BLaER1 treated with 17β-estradiol and CSF1 and Interleukin-3, amounts not matched to agents 10 nM and 100 nM (cell line): ENCODE measurements at regions not wholly inside any gene's neighbourhood (a gene's known extent, or its start where the extent isn't known, plus 50 kb on each side); places are given as distances from the start of the nearest gene placed in this dataset.
A peak's percentile ranks its signal among the peaks of the same experiment; 100 is the strongest.

Source experiments
- H3K27ac ChIP-seq, 11 experiments: shearing (Covaris generic); formaldehyde crosslinking; 2 replicates each; pipeline ENCODE4 v1.8.1; 2022
- H3K27me3 ChIP-seq, 11 experiments: shearing (Covaris generic); formaldehyde crosslinking; 2 replicates each; pipeline ENCODE4 v1.8.1; 2022
- H3K36me3 ChIP-seq, 11 experiments: shearing (Covaris generic); formaldehyde crosslinking; 2 replicates each; pipeline ENCODE4 v1.8.1; 2022
- H3K4me1 ChIP-seq, 10 experiments: shearing (Covaris generic); formaldehyde crosslinking; 2 replicates each; pipeline ENCODE4 v1.8.1; 2022
- H3K4me2 ChIP-seq, 11 experiments: shearing (Covaris generic); formaldehyde crosslinking; 2 replicates each; pipeline ENCODE4 v1.8.1; 2022
- H3K4me3 ChIP-seq, 10 experiments: shearing (Covaris generic); formaldehyde crosslinking; 2 replicates each; pipeline ENCODE4 v1.8.1; 2022
- H3K9ac ChIP-seq, 11 experiments: shearing (Covaris generic); formaldehyde crosslinking; 2 replicates each; pipeline ENCODE4 v1.8.1; 2022
- H3K9me3 ChIP-seq, 11 experiments: shearing (Covaris generic); formaldehyde crosslinking; replicated peaks in 1 of 11; 2 replicates each; pipeline ENCODE4 v1.8.1; 2022
- H4K20me1 ChIP-seq, 11 experiments: shearing (Covaris generic); formaldehyde crosslinking; 2 replicates each; pipeline ENCODE4 v1.8.1; 2022
- Cebpa-rat ChIP-seq, 11 experiments: shearing (Covaris generic); IDR thresholded peaks; 2 replicates each; pipeline ENCODE4 v1.8.1; 2022

- Histone ChIP-seq H3K9ac (no peak overlapping the region), H3K4me2 (0 out of 22 replicates have a peak overlapping the region, but pooled peaks of 1 of the 11 experiments have one; percentile 53), H3K27me3 (no peaks in the 10 kb centered on the region), H3K4me1 (peaks cover 0 to 17% (median 13%) of the 10 kb centered on the region in 10 experiments; a peak in 14 of 20 replicates), H3K4me3 (no peak overlapping the region), H3K27ac (no peak overlapping the region), H3K9me3 (peaks cover 28 to 60% (median 51%) of the 10 kb centered on the region in 11 experiments; a peak in 21 of 22 replicates), H4K20me1 (no peaks in the 10 kb centered on the region), H3K36me3 (no peaks in the 10 kb centered on the region)
- no peak for TF ChIP-seq Cebpa-rat (IDR thresholded peaks at IDR 0.05)
Measured at GRCh38 chr7:63029207-63029522, 969.5 kb upstream of the ZNF722 start.

- Histone ChIP-seq H4K20me1 (no peaks in the 10 kb centered on the region), H3K4me1 (peaks cover 0 to 17% (median 13%) of the 10 kb centered on the region in 10 experiments; a peak in 14 of 20 replicates), H3K4me2 (peak overlapping the region in 8 of 11 experiments; percentile 35 to 59 (median 42); a peak in 10 of 22 replicates), H3K27me3 (no peaks in the 10 kb centered on the region), H3K27ac (peak overlapping the region in 2 of 11 experiments; percentile 41 to 50; a peak in 2 of 22 replicates), H3K4me3 (no peak overlapping the region), H3K9me3 (peaks cover 21 to 51% (median 42%) of the 10 kb centered on the region in 11 experiments; a peak in 21 of 22 replicates), H3K36me3 (no peaks in the 10 kb centered on the region), H3K9ac (no peak overlapping the region)
- no peak for TF ChIP-seq Cebpa-rat (IDR thresholded peaks at IDR 0.05)
Measured at GRCh38 chr7:63030061-63030460, 968.6 kb upstream of the ZNF722 start.

GRCh38 chr7:63031838-63032436, 966.7 kb upstream of the ZNF722 start:
- H3K27me3 ChIP-seq: no peaks in the 10 kb centered on the region
- peaks cover 21 to 49% (median 34%) of the 10 kb centered on the region in 11 experiments; a peak in 21 of 22 replicates for H3K9me3 ChIP-seq
- no peaks in the 10 kb centered on the region for H3K36me3 ChIP-seq
- no peaks in the 10 kb centered on the region for H4K20me1 ChIP-seq
- no peak overlapping the region for H3K9ac ChIP-seq
- H3K27ac ChIP-seq: no peak overlapping the region
- H3K4me3 ChIP-seq: no peak overlapping the region
- no peak for TF ChIP-seq Cebpa-rat (IDR thresholded peaks at IDR 0.05)
- 0 out of 22 replicates have a peak overlapping the region, but pooled peaks of 1 of the 11 experiments have one; percentile 10 for H3K4me2 ChIP-seq
- H3K4me1 ChIP-seq: peaks cover 0 to 17% (median 13%) of the 10 kb centered on the region in 10 experiments; a peak in 14 of 20 replicates

GRCh38 chr7:63037242-63037641, 961.4 kb upstream of the ZNF722 start:
- Histone ChIP-seq H3K4me2 (no peak overlapping the region), H4K20me1 (no peaks in the 10 kb centered on the region; a peak in 1 of 22 replicates), H3K4me1 (no peaks in the 10 kb centered on the region), H3K36me3 (no peaks in the 10 kb centered on the region), H3K27ac (no peak overlapping the region), H3K9me3 (peaks cover 12 to 58% (median 24%) of the 10 kb centered on the region in 11 experiments; a peak in 18 of 22 replicates), H3K4me3 (no peak overlapping the region), H3K27me3 (no peaks in the 10 kb centered on the region), H3K9ac (no peak overlapping the region)
- TF ChIP-seq Cebpa-rat (IDR thresholded peaks at IDR 0.05): no peak

GRCh38 chr7:63038987-63039386, 959.7 kb upstream of the ZNF722 start:
- Histone ChIP-seq H3K36me3 (no peaks in the 10 kb centered on the region), H3K4me2 (no peak overlapping the region), H3K9ac (no peak overlapping the region), H3K27me3 (no peaks in the 10 kb centered on the region), H4K20me1 (no peaks in the 10 kb centered on the region; a peak in 1 of 22 replicates), H3K27ac (no peak overlapping the region), H3K4me3 (no peak overlapping the region), H3K4me1 (no peaks in the 10 kb centered on the region), H3K9me3 (peaks cover 0 to 50% (median 16%) of the 10 kb centered on the region in 11 experiments; a peak in 16 of 22 replicates)
- TF ChIP-seq Cebpa-rat (IDR thresholded peaks at IDR 0.05): no peak

- Histone ChIP-seq H3K27me3 (no peaks in the 10 kb centered on the region), H3K4me1 (no peaks in the 10 kb centered on the region), H3K4me3 (no peak overlapping the region), H3K36me3 (no peaks in the 10 kb centered on the region), H3K27ac (no peak overlapping the region), H3K4me2 (no peak overlapping the region), H4K20me1 (no peaks in the 10 kb centered on the region; a peak in 1 of 22 replicates), H3K9me3 (peaks cover 2 to 59% (median 21%) of the 10 kb centered on the region in 11 experiments; a peak in 18 of 22 replicates), H3K9ac (no peak overlapping the region)
- TF ChIP-seq Cebpa-rat (IDR thresholded peaks at IDR 0.05): no peak
Measured at GRCh38 chr7:63039882-63040281, 958.8 kb upstream of the ZNF722 start.

GRCh38 chr7:63040336-63040735, 958.3 kb upstream of the ZNF722 start:
- Histone ChIP-seq H3K36me3 (no peaks in the 10 kb centered on the region), H3K9me3 (peaks cover 7 to 60% (median 20%) of the 10 kb centered on the region in 11 experiments; a peak in 18 of 22 replicates), H3K27me3 (no peaks in the 10 kb centered on the region), H3K4me1 (no peaks in the 10 kb centered on the region), H3K4me2 (no peak overlapping the region), H4K20me1 (no peaks in the 10 kb centered on the region; a peak in 1 of 22 replicates), H3K27ac (no peak overlapping the region), H3K9ac (no peak overlapping the region), H3K4me3 (no peak overlapping the region)
- TF ChIP-seq Cebpa-rat (IDR thresholded peaks at IDR 0.05): no peak

GRCh38 chr7:63040966-63041610, 957.6 kb upstream of the ZNF722 start:
- TF ChIP-seq Cebpa-rat (IDR thresholded peaks at IDR 0.05): no peak
- no peak overlapping the region for H3K27ac ChIP-seq
- no peak overlapping the region for H3K4me3 ChIP-seq
- no peaks in the 10 kb centered on the region for H3K36me3 ChIP-seq
- no peaks in the 10 kb centered on the region for H3K4me1 ChIP-seq
- no peak overlapping the region for H3K4me2 ChIP-seq
- no peaks in the 10 kb centered on the region for H3K27me3 ChIP-seq
- no peaks in the 10 kb centered on the region; a peak in 1 of 22 replicates for H4K20me1 ChIP-seq
- H3K9me3 ChIP-seq: peaks cover 9 to 60% (median 22%) of the 10 kb centered on the region in 11 experiments; a peak in 18 of 22 replicates
- no peak overlapping the region for H3K9ac ChIP-seq

GRCh38 chr7:63041786-63042185, 956.9 kb upstream of the ZNF722 start:
- Histone ChIP-seq H3K4me3 (no peak overlapping the region), H3K27ac (no peak overlapping the region), H3K27me3 (no peaks in the 10 kb centered on the region), H3K9ac (no peak overlapping the region), H3K36me3 (no peaks in the 10 kb centered on the region), H4K20me1 (no peaks in the 10 kb centered on the region; a peak in 1 of 22 replicates), H3K4me2 (no peak overlapping the region), H3K9me3 (peaks cover 13 to 65% (median 26%) of the 10 kb centered on the region in 11 experiments; a peak in 17 of 22 replicates), H3K4me1 (no peaks in the 10 kb centered on the region)
- TF ChIP-seq Cebpa-rat (IDR thresholded peaks at IDR 0.05): no peak
